Amygdala (tissue), 56 donors: ENCODE measurements at regions not wholly inside any gene's neighbourhood (a gene's known extent, or its start where the extent isn't known, plus 50 kb on each side); places are given as distances from the start of the nearest gene placed in this dataset.
"Not testable (repeated sequence)": the region's sequence is repeated elsewhere in the genome, so short reads cannot be mapped to it uniquely, and the experiment has no call there.

Experiments used
- DNase-seq, 56 donors: peaks; one replicate each; lab custom pipeline; 2025; lab: John Stamatoyannopoulos, UW

DNA sequence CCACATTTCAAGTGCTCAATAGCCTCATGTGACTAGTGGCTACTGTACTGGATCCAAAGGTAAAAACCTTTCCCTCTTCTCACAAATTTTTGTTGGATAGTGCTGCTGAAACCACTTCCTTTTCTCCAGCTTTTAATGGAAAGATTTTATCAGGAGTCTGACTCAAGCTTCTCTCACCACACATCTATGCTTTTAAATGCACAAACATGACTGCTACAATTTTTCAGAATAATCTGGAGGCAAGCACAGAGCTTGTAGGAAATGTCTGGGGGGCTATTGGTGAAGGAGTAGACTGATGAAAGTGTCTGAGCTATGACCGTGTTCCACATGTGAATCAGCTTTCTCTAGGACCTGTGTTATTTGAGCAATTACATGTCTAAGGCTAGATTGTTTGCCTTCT lies 101.1 kb upstream of the FAT3 start:
- DNase-seq, result no peak

GRCh38 chr11:92122561-92122960 lies 102.1 kb upstream of the FAT3 start:
- no peak for DNase-seq

DNA sequence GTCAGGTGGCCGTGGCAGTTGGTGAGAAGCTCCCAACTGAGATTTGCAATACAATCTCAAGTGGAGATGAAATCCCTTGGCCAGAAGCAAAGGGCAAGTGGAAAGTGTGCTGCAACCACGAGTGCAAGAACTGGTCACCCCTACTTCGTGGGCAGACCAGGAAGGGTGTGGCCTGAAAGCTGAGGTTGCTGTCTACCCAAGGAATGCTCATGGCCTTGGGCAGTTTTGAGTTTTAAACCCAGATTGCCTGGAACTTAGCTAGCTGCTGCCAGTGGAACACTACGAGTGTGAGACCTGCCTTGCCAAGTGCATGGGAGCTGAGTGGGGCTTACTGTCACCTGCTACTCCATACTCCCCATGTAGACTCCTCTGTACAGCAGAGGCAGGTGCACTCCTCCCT lies 113.3 kb upstream of the FAT3 start:
- DNase-seq, result no peak

DNA sequence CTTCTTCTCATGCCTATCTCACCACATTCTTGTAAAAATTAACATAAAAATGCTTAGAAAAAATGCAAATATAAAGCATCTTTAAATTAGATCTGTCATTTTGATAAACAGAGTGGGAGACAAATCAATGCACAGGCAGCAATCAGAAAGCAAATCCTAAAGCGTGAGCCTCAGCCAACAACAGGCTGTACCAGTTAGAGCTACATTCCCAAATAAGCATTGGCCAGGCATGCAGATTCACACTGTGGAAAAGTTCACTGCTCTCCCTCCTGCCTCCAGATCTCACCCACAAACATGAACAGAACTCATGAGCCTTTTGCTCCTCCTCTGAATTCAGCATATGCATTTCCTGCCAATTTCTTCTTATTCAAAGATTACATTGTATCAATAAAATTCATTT lies 115.2 kb upstream of the FAT3 start:
- no peak for DNase-seq

DNA sequence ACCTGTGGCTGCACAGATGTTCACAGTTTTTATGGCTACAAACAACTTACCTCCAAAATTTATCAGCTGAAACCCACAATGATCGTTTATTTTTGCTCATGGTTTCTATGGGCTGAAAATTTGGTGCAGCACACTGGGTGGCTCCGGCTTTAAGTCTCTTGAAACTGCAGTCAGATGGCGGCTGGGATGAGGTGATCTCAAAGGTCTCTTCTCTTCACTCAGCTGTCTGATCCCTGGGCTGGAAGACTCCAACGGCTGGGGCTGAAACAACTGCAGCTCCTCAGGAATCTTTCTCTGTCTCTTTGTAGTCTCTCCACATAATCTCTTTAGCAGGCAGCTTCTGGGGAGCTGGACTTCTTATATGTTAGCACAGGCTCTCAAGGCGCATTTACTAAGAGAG lies 117.3 kb upstream of the FAT3 start:
- no peak for DNase-seq

GRCh38 chr11:92104349-92104748 lies 120.3 kb upstream of the FAT3 start:
- no peak for DNase-seq

DNA sequence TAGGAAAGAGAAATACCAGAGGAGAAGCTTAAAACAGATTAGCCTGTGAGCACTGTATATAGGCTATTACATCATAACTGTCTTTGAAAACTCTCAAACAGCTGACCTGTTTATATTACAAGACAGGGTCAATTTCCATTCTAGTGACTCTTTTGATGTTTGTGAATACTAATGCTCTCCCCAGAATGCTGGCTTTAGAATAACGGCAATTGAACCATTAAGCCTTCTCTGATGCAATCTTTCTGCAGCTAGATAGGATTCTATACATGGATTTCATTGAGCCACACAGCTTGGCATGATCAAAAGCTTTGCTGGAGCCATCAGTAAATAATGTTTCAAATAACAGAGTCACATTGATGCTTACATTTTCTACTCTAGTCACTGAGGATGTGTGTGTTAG lies 122.7 kb upstream of the FAT3 start:
- DNase-seq, result no peak

- DNase-seq, result no peak
These were observed 125.4 kb upstream of the FAT3 start for GRCh38 chr11:92099183-92099582.

DNA sequence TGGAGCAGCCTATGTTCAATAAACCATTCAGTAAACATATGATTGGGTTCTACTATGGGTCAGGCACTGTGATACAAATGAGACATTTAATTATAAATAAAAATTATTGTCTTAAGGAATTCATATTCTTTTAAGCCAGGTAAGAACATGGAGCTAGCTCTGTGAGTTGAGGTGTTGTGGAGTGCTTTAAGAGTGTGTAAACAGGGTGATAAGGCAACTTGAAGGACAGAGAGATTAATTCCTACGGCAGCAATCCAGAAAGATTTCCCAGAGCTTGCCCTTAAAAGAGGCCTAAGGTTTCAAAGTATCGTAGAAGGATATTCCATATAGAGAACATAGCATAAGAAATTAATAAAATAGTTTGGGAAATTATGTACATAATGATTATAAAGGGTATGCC lies 126.4 kb upstream of the FAT3 start:
- no peak for DNase-seq

DNA sequence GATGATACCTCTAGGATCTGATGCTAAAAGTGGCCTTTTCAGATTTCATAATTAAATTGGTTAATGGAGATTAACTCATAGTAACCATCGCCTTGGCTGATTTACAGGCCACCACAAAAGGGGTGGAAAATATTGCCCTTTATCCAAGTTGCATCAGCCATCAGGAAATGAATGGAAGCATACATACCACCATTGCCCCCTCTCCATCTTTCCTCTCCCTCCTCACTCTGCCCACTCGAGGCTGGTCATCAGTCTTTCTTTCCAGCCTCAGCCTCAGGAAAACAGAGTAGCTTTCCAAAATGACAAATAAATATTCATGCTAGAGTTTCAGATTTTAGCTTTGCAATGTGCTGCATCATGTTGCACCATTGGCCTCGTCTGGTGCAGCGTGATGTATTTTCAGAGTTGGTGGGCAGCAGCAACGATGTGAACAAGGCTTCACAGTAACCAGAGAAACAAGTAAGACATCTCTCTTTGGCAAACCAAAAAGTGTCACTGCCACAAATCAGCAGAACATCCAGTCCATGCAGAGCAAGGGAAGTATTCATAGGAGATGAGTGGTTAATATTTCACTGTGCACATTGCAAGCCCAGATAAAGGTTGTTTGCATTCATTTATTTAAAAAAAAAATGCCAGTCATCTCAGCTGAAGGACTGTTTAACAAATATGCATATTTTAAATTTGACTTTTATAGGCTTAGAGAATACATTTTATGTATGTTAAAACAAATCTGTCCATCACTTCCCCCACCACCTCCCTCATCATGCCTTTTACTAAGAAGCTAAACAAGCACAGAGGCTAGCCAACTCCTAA lies 136.7 kb upstream of the FAT3 start:
- DNase-seq, result peak in 7 of 56 donors; percentile 0 to 31 (median 7)

DNA sequence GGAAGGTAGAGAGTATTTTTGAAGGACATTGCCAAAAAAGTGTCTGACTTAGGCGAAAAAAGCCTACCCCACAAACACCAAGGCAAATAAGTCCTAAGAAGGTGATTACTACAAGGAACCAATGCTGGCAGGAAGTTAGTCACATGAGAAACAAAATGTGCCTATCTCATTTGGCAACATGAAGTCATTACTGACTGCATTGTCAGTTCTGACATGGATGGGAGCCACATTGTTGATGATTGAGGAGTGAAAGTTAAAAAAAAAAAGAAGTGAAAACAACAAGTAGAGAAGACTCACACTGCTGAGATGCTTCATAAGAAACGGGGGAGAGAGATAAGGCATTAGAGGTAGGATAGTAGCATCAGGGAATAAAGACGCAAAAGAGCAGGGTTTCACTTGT lies 141.5 kb upstream of the FAT3 start:
- DNase-seq, result no peak

DNA sequence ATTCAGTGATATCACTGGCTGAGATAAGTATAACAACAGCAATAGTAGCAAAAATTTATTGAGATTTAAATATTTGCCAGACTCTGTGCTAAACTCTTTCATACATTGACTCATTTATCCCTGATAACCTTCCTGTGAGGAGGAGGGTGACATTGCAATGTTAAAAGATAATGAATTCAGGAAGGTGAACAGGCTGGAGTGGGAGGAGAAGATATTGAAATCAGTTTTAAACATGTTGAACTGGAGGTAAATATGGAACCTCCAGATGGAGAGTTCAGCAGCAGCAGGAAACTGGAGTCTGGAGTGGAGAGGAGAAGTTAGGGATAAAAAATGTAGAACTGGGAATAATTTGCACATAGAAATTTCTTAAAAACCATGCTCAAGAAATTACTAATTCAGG lies 142.0 kb upstream of the FAT3 start:
- DNase-seq, result no peak

DNA sequence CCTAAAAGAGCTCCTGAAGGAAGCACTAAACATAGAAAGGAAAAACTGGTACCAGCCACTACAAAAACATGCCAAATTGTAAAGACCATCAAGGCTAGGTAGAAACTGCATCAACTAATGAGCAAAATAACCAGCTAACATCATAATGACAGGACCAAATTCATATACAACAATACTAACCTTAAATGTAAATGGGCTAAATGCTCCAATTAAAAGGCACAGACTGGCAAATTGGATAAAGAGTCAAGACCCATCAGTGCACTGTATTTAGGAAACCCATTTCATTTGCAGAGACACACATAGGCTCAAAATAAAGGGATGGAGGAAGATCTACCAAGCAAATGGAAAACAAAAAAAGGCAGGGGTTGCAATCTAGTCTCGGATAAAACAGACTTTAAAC lies 150.1 kb upstream of the FAT3 start:
- DNase-seq, result not testable (repeated sequence)

DNA sequence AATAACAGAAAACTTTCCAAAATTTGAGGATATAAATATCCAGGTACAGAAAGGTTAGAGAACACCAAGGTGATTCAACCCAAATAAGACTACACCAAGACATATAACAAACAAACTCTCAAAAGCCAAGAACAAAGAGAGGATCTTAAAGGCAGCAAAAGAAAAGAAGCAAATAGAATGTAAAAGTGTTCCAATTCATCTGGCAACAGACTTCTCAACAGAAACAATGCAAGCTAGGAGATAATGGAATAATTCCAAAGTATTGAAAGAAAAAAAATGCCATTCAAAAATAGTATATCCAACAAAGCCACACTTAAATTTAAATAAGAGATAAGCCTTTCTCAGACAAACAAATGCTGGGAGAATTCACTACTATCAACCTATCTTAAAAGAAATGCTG lies 153.0 kb upstream of the FAT3 start:
- DNase-seq, result no peak

DNA sequence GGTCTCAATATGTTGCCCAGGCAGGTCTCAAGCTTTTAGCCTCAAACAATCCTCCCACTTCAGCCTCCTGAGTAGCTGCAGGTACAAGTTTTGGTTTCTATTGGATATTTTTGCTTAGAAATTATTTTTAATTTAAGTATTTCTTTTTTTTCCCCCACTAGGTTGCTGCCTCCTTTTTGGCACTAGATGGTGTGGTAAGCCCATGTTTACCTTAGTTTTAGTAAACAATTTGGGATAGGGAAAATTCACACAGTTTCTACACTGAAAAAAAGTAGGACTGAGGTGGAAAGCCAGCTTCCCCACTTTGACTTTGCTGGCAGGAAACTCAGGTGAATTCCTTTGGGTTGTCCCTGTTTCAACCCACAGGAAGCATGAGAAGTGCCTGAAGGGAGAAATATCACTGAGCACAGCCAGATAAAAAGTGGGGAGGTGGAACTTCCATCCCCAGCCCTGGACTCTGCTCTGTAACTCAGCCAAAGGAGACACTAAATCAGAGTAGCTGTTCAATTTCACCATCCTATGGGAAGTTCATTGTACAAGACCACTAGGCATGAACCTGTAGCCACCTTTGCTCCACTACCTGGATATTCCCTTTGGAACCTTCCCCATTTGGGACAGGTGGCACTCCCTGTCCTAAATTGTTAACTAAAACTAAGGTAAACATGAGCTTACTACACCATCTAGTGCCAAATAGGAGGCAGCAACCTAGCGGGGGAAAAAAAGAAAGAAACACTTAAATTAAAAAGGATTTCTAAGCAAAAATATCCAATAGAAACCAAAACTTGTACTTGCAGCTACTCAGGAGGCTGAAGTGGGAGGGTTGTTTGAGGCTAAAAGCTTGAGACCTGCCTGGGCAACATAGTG lies 154.4 kb upstream of the FAT3 start:
- DNase-seq, result no peak

- DNase-seq, result no peak
These were observed 157.6 kb upstream of the FAT3 start for GRCh38 chr11:92067016-92067415.

GRCh38 chr11:92061456-92062062 lies 163.1 kb upstream of the FAT3 start:
- DNase-seq, result no peak

- no peak for DNase-seq
These were observed 166.7 kb upstream of the FAT3 start for GRCh38 chr11:92057849-92058442.

DNA sequence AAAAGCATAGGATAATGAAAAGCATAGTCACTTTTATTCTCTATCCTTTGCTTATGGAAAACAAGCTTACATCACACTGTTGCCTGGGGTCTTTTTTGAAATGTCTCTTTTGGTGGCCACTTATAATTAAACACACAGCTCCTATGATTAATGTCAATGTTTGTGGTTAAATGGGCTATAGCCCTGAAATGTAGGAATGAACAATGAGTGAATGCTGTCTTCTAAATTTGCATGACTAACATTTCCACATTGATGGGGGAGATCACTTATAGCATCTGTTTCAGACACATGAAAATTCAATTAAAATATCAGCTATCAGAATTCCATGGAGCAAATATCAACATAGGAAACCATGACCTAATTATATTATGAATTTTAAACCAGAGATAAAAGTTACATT lies 171.4 kb upstream of the FAT3 start:
- DNase-seq, result no peak

GRCh38 chr11:92050305-92050704 lies 174.3 kb upstream of the FAT3 start:
- DNase-seq, result no peak

DNA sequence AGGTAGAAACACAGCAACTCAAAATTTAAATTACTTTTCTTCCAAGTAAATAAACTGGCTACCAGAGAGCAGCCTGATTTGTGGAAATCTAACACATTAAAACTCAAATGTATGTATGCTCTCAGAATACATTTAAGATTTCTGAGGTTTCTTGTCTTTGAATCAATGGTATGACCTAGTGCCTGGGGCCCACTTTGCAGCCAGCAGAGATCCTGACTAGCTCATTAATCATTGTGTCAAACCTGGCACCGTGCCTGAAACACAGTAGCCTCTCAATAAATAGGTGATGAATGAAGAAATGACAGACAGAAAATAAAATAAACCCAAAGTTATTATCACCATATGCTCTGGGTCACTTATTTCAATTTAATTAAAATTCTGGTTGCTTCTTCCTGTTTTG lies 176.2 kb upstream of the FAT3 start:
- peak in 1 of 56 donors; percentile 1 for DNase-seq
